SK-N-SH (cell line): ENCODE measurements at regions not wholly inside any gene's neighbourhood (a gene's known extent, or its start where the extent isn't known, plus 50 kb on each side); places are given as distances from the start of the nearest gene placed in this dataset.

ENCODE experiments used
- CTCF ChIA-PET: fragments of 300-600, 350-600 bp; formaldehyde crosslinking; extraction: SDS; loops from one replicate; lab custom pipeline; 2021; lab: Yijun Ruan, JAX
- POLR2A ChIA-PET: fragments of 350-600 bp; sonication (Branson Sonifier 250); formaldehyde crosslinking; extraction: SDS; loops from one replicate; lab custom pipeline; 2020; ENCODE audit warnings: antibody characterized with exemption, inconsistent platforms; lab: Yijun Ruan, JAX
- DNase-seq: peaks from one replicate; pipeline ENCODE4 v3.0.0; 2012
- H2AFZ ChIP-seq: fragments of 200-600 bp; sonication (generic); 2 replicates; pipeline ENCODE4 v1.8.1; 2016; ENCODE audit warnings: antibody characterized with exemption, mild to moderate bottlenecking, low read depth
- H3F3A ChIP-seq: fragments of 200-600 bp; sonication (generic); replicated peaks from 2 replicates; pipeline ENCODE3; 2016; ENCODE audit warnings: antibody characterized with exemption, mild to moderate bottlenecking; ENCODE audit not compliant: insufficient read depth
- H3K27ac ChIP-seq, 2 experiments: fragments of 200-500 bp in 1 of 2; fragments of 200-600 bp in 1 of 2; sonication (Bioruptor generic) in 1 of 2; sonication (generic), shearing (Covaris generic) in 1 of 2; 2 replicates each; pipeline versions ENCODE4 v1.5.1 to v1.6.1; 2014 to 2016; ENCODE audit warnings: low read depth in 2 of 2, inconsistent platforms in 1 of 2, low read length in 1 of 2, mild to moderate bottlenecking in 1 of 2, mixed read lengths in 1 of 2
- H3K27me3 ChIP-seq: fragments of 200-600 bp; sonication (generic), shearing (Covaris generic); 2 replicates; pipeline ENCODE4 v1.6.1; 2016; ENCODE audit warnings: mixed run types; ENCODE audit not compliant: insufficient read depth
- H3K36me3 ChIP-seq, 2 experiments: fragments of 200-500 bp in 1 of 2; fragments of 200-600 bp in 1 of 2; sonication (Bioruptor generic) in 1 of 2; sonication (generic) in 1 of 2; replicated peaks in 1 of 2; 2 replicates each; pipeline versions ENCODE3 to v1.5.1; 2014 to 2016; ENCODE audit warnings: low read length in 1 of 2, mild to moderate bottlenecking in 1 of 2; ENCODE audit not compliant: insufficient read depth in 2 of 2, control insufficient read depth in 1 of 2
- H3K4me1 ChIP-seq, 2 experiments: fragments of 200-500 bp in 1 of 2; fragments of 200-600 bp in 1 of 2; sonication (Bioruptor generic) in 1 of 2; sonication (generic), shearing (Covaris generic) in 1 of 2; 2 replicates each; pipeline versions ENCODE4 v1.5.1 to v1.6.1; 2014 to 2016; ENCODE audit warnings: low read depth in 1 of 2, low read length in 1 of 2, mixed run types in 1 of 2; ENCODE audit not compliant: insufficient read depth in 2 of 2, control insufficient read depth in 1 of 2
- H3K4me2 ChIP-seq: fragments of 200-600 bp; sonication (generic), shearing (Covaris generic); 2 replicates; pipeline ENCODE4 v1.6.1; 2017; ENCODE audit warnings: mixed run types
- H3K4me3 ChIP-seq, 2 experiments: fragments of 200-500 bp in 1 of 2; fragments of 200-600 bp in 1 of 2; sonication (Bioruptor generic) in 1 of 2; sonication (generic), shearing (Covaris generic) in 1 of 2; 2 replicates each; pipeline versions ENCODE4 v1.5.1 to v1.8.1; 2014 to 2016; ENCODE audit warnings: low read depth in 2 of 2, inconsistent platforms in 1 of 2, low read length in 1 of 2, mild to moderate bottlenecking in 1 of 2, mixed read lengths in 1 of 2, moderate library complexity in 1 of 2
- H3K79me2 ChIP-seq: fragments of 200-600 bp; sonication (generic); 2 replicates; pipeline ENCODE4 v1.8.1; 2017; ENCODE audit warnings: mild to moderate bottlenecking; ENCODE audit not compliant: insufficient read depth
- H3K9ac ChIP-seq: fragments of 200-600 bp; sonication (generic); 2 replicates; pipeline ENCODE4 v1.6.1; 2017; ENCODE audit warnings: mixed run types
- H3K9me2 ChIP-seq: fragments of 200-600 bp; sonication (generic); 2 replicates; pipeline ENCODE4 v1.6.1; 2017; ENCODE audit warnings: mixed run types
- H3K9me3 ChIP-seq: fragments of 200-600 bp; sonication (generic); 2 replicates; pipeline ENCODE4 v1.6.1; 2017; ENCODE audit warnings: mixed run types, mild to moderate bottlenecking, moderate library complexity
- H4K20me1 ChIP-seq: fragments of 200-600 bp; sonication (generic); 2 replicates; pipeline ENCODE4 v1.6.1; 2017; ENCODE audit warnings: mild to moderate bottlenecking, mixed run types; ENCODE audit not compliant: insufficient read depth
- CTCF ChIP-seq: fragments of 200-600 bp; sonication (generic); IDR thresholded peaks from 2 replicates; pipeline ENCODE4 v1.6.1; 2017; ENCODE audit warnings: antibody characterized with exemption, mild to moderate bottlenecking, moderate library complexity
- EP300 ChIP-seq, 2 experiments: IDR thresholded peaks; 2 replicates each; pipeline versions ENCODE4 v1.4.0 to v1.6.1; 2012; ENCODE audit warnings: borderline replicate concordance in 1 of 2, low read depth in 1 of 2, low read length in 1 of 2
- GABPA ChIP-seq: IDR thresholded peaks from 2 replicates; pipeline ENCODE4 v1.4.0; 2012; ENCODE audit warnings: low read depth, mild to moderate bottlenecking
- GATA2 ChIP-seq: sonication (generic); formaldehyde crosslinking; IDR thresholded peaks from 2 replicates; pipeline ENCODE4 v1.5.0; 2020; ENCODE audit warnings: mild to moderate bottlenecking, missing genetic modification reagents
- IRF3 ChIP-seq: fragments of 150-350 bp; IDR thresholded peaks from 2 replicates; pipeline ENCODE4 v1.6.1; 2016; ENCODE audit warnings: mild to moderate bottlenecking, low read depth, low read length
- JUND ChIP-seq: IDR thresholded peaks from 2 replicates; pipeline ENCODE4 v1.4.0; 2012
- MEF2A ChIP-seq: IDR thresholded peaks from 2 replicates; pipeline ENCODE4 v1.4.0; 2012; ENCODE audit warnings: low read depth, borderline replicate concordance
- MXI1 ChIP-seq: IDR thresholded peaks from 2 replicates; pipeline ENCODE4 v1.6.1; 2012; ENCODE audit warnings: mild to moderate bottlenecking, low read depth, low read length, improper control_type of control experiment
- POLR2AphosphoS5 ChIP-seq: IDR thresholded peaks from 2 replicates; pipeline ENCODE4 v1.6.1; 2012; ENCODE audit warnings: low read depth, low read length
- RAD21 ChIP-seq: IDR thresholded peaks from 2 replicates; pipeline ENCODE4 v1.6.1; 2012; ENCODE audit warnings: mild to moderate bottlenecking, low read length
- REST ChIP-seq: IDR thresholded peaks from 2 replicates; pipeline ENCODE4 v1.6.1; 2012; ENCODE audit warnings: mild to moderate bottlenecking, low read depth, low read length, moderate library complexity
- SIN3A ChIP-seq: IDR thresholded peaks from 2 replicates; pipeline ENCODE4 v1.6.1; 2012; ENCODE audit warnings: low read depth, mild to moderate bottlenecking, low read length, moderate library complexity, borderline replicate concordance
- SMC3 ChIP-seq: IDR thresholded peaks from 2 replicates; pipeline ENCODE4 v1.6.1; 2012; ENCODE audit warnings: low read depth, low read length, improper control_type of control experiment
- USF1 ChIP-seq: IDR thresholded peaks from 2 replicates; pipeline ENCODE4 v1.4.0; 2012; ENCODE audit warnings: low read depth, borderline replicate concordance
- USF2 ChIP-seq: fragments of 150-350 bp; IDR thresholded peaks from 2 replicates; pipeline ENCODE4 v1.6.1; 2017; ENCODE audit warnings: antibody characterized with exemption, low read length, low read depth, borderline replicate concordance
- YY1 ChIP-seq: IDR thresholded peaks from 2 replicates; pipeline ENCODE4 v1.4.0; 2012; ENCODE audit warnings: low read depth, mild to moderate bottlenecking
- WGBS: methylation state at CpG from one replicate; pipeline ENCODE4 v1.1.6; 2017; ENCODE audit warnings: low lambda C conversion rate; 5-methylcytosine and 5-hydroxymethylcytosine counted together

- H4K20me1 ChIP-seq: no peaks in the 10 kb centered on the region
- CTCF ChIA-PET: interaction anchor here (1.0 to 5.4 kb wide), 6 partner anchors 8 to 190 kb away, joined by 3 to 32 read pairs (median 3); no protein-coding TSS in a partner anchor
- peaks cover 0 to 10% of the 10 kb centered on the region in 2 experiments; a peak in 2 of 4 replicates for H3K4me1 ChIP-seq
- H3K4me2 ChIP-seq: no peak overlapping the region
- no peaks in the 10 kb centered on the region for H3K27me3 ChIP-seq
- H3F3A ChIP-seq: no peaks in the 10 kb centered on the region
- no peak overlapping the region for H3K27ac ChIP-seq
- 0 out of 2 replicates have a peak, but pooled peaks cover 4% of the 10 kb centered on the region for H3K9me2 ChIP-seq
- H3K9ac ChIP-seq: no peak overlapping the region
- no peaks in the 10 kb centered on the region for H3K79me2 ChIP-seq
- no peak for DNase-seq
- POLR2A ChIA-PET: no interaction called here
- H3K9me3 ChIP-seq: no peaks in the 10 kb centered on the region
- H3K36me3 ChIP-seq: no peaks in the 10 kb centered on the region
- 27% methylated on average over 4 of the region's 4 CpGs for WGBS
- H3K4me3 ChIP-seq: no peak overlapping the region
- TF ChIP-seq GATA2: no peak
- TF ChIP-seq MXI1: no peak
- TF ChIP-seq SMC3: no peak
- TF ChIP-seq SIN3A: no peak
- TF ChIP-seq RAD21: no peak
- no peak for TF ChIP-seq USF2
- no peak for TF ChIP-seq EP300 (IDR thresholded peaks at IDR 0.05; ENCODE audit: borderline replicate concordance in 1 of 2, low read depth in 1 of 2, low read length in 1 of 2)
- TF ChIP-seq CTCF: no peak
- TF ChIP-seq IRF3: no peak
- H2AFZ ChIP-seq: no peak overlapping the region
Measured at GRCh38 chr20:12928755-12929401, 79.9 kb upstream of the SPTLC3 start.

- H3K4me1 ChIP-seq: no peaks in the 10 kb centered on the region
- 42% methylated on average over 4 of the region's 5 CpGs for WGBS
- no peak overlapping the region for H3K27ac ChIP-seq
- H3K79me2 ChIP-seq: no peaks in the 10 kb centered on the region
- no peaks in the 10 kb centered on the region for H3K9me3 ChIP-seq
- no peaks in the 10 kb centered on the region for H3F3A ChIP-seq
- no peak overlapping the region for H2AFZ ChIP-seq
- H3K4me2 ChIP-seq: no peak overlapping the region
- ChIA-PET CTCF (interaction anchor here (0.7 to 1.4 kb wide), 2 partner anchors 8 to 10 kb away, joined by 3 read pairs; no protein-coding TSS in a partner anchor), POLR2A (no interaction called here)
- H3K27me3 ChIP-seq: no peaks in the 10 kb centered on the region
- no peak overlapping the region for H3K9ac ChIP-seq
- DNase-seq: no peak
- H3K36me3 ChIP-seq: no peaks in the 10 kb centered on the region
- no peak overlapping the region for H3K4me3 ChIP-seq
- H4K20me1 ChIP-seq: no peaks in the 10 kb centered on the region
- H3K9me2 ChIP-seq: no peaks in the 10 kb centered on the region
- TF ChIP-seq MEF2A: no peak
- TF ChIP-seq GABPA: no peak
- no peak for TF ChIP-seq USF1
- TF ChIP-seq CTCF: no peak
- TF ChIP-seq POLR2AphosphoS5: no peak
- no peak for TF ChIP-seq REST
- TF ChIP-seq YY1: no peak
- TF ChIP-seq JUND: no peak
Measured at GRCh38 chr20:12936020-12936419, 72.8 kb upstream of the SPTLC3 start.
